ENCODE measurements at regions not wholly inside any gene's neighbourhood (a gene's known extent, or its start where the extent isn't known, plus 50 kb on each side); places are given as distances from the start of the nearest gene placed in this dataset.

GRCh38 chr7:132034748-132035416, 478.5 kb upstream of the PODXL start:
- TF ChIP-seq EZH2 (IDR thresholded peaks at IDR 0.05) (no peak), POLR2AphosphoS5 (IDR thresholded peaks at IDR 0.05; ENCODE audit: borderline replicate concordance, low read depth, low read length) (no peak)
